ENCODE measurements at regions not wholly inside any gene's neighbourhood (a gene's known extent, or its start where the extent isn't known, plus 50 kb on each side); places are given as distances from the start of the nearest gene placed in this dataset.

DNA sequence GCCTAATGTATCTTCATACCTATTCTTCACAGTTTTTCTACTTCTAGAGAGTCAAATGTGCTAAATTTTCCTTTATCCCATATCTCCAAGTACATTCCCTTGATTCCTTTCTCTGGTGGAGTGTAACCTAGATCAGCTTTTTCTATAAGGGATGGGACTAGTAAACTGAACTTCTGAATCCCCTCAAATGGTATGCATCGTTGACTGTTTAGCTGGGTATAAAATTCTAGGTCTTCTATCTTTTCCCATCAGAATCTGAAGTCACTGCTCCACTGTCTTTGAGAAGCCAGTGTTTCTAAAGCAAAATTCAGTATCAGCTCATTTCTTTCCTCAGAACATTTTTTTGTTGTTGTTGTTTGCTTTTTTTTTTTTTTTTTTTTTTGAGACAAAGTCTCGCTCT is 1256.8 kb downstream of the BRD1 start:
- TF ChIP-seq, protein P1, sequence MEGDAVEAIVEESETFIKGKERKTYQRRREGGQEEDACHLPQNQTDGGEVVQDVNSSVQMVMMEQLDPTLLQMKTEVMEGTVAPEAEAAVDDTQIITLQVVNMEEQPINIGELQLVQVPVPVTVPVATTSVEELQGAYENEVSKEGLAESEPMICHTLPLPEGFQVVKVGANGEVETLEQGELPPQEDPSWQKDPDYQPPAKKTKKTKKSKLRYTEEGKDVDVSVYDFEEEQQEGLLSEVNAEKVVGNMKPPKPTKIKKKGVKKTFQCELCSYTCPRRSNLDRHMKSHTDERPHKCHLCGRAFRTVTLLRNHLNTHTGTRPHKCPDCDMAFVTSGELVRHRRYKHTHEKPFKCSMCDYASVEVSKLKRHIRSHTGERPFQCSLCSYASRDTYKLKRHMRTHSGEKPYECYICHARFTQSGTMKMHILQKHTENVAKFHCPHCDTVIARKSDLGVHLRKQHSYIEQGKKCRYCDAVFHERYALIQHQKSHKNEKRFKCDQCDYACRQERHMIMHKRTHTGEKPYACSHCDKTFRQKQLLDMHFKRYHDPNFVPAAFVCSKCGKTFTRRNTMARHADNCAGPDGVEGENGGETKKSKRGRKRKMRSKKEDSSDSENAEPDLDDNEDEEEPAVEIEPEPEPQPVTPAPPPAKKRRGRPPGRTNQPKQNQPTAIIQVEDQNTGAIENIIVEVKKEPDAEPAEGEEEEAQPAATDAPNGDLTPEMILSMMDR (IDR thresholded peaks at IDR 0.05), result no peak
- no peak for TF ChIP-seq POLR2A (IDR thresholded peaks at IDR 0.05)

Data from esophagus squamous epithelium (tissue), 4 donors.